HG03521 (cell line): ENCODE measurements at regions not wholly inside any gene's neighbourhood (a gene's known extent, or its start where the extent isn't known, plus 50 kb on each side); places are given as distances from the start of the nearest gene placed in this dataset.

Source experiments
- ATAC-seq: cut with Tn5 transposase; IDR thresholded peaks from one replicate; pipeline ENCODE4 v1.9.1; 2021; ENCODE audit warnings: mild to moderate bottlenecking, moderate library complexity; ENCODE audit not compliant: unreplicated experiment

DNA sequence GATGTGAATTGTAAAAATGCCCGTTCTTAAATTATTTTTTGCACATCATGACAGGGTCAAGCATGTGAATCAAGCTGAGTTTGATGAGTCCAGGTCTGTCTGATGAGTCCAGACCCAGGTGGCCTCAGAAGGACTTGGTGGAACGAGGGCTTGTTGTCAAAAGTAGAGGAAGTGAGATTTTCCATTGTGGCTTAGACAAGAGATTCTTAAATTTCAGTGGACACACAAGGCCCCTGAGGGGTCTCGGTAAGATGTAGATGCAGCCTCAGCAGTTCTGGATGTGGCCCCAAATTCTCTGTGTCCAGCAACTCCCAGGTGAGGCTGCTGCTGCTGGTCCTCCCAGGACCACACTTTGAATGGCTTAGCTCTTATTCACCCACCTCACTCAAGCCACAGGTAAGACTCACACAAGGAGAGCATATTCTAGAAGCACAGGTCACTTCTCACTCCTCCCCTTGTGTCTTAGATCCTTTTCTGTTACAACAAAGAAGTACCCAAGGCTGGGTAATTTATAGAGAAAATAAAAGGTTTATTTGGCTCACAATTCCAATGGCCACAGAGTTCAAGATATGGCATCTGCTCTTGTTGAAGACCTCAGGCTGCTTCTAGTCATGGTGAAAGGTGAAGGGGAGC is 98.8 kb downstream of the GGTLC2 start:
- no peak for ATAC-seq

DNA sequence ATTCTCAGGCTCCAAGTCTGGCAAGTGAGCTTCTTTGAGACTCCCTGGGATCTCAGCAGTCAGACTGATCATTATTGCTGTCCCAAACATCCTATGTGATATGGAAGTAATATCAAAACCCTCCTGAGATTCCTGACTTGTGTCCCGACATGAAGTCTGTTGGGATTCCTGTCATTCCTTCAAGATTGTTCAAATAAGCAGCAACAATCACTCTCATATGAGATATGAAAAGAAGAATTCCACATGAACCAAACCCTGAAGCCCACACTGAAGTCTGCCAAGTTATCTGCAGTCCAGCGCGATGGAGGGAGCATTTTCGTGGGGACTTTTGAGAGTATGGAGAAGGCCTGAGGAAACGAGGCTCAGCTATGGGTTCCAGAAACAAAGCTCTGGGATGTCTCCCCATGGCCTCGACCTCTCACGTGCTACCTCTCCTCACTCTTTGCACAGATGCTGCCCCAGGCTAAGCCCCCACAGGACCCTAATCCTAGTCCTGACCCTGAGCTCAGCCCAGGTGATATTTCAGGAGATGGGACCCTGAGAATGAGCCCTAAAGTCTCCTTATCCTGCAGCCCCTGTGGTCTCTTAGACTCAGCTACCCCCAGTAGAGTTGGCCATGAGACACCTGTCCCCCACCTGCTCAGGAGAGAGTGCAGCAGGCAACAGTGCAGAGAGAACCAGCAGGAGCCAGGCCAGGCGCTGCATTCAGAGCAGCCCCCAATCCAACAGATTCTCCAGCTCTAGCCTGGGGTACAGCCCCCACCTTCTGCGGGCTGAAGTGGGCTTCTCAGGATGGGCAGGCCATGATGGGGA is 100.2 kb downstream of the GGTLC2 start:
- no peak for ATAC-seq

DNA sequence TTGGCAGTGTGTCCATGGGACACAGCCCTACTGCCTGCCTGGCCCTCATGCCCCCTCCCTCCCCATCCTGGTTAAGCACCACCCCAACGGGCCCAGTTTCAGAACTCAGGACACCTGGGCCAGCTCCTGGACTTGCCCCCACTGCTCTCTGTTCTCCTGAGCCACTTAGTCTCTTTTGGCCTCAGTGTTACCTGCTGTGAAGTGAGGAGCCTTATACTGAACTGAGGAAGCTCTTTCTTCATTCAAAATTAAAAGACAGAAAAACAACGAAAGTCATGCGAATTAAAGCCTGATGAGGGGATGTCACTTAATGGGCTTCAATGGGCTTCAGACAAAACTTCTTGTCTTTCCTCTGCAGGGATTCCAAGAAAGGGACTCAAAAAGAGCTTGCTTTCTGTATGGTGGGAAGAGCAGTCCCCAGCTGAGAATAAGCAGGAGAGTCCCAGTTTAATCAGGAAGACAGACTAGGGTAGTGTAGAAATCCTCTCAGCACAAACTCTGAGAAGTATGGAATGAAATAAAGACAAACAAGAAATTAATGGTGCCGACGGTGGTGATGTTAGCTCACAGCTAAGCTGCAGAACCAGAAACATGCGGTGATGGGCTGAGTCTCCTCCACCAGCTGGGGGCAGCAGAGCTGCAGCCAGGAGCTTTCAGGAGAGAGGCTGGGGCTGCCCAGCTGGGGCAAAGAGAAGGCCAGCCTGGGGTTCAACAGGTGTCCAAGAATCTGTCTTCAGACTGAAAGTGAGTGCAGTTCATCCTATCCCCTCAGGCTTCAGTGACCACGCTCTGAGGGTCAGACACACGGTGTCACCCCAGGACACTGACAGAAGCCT is 101.0 kb downstream of the GGTLC2 start:
- ATAC-seq: no peak

DNA sequence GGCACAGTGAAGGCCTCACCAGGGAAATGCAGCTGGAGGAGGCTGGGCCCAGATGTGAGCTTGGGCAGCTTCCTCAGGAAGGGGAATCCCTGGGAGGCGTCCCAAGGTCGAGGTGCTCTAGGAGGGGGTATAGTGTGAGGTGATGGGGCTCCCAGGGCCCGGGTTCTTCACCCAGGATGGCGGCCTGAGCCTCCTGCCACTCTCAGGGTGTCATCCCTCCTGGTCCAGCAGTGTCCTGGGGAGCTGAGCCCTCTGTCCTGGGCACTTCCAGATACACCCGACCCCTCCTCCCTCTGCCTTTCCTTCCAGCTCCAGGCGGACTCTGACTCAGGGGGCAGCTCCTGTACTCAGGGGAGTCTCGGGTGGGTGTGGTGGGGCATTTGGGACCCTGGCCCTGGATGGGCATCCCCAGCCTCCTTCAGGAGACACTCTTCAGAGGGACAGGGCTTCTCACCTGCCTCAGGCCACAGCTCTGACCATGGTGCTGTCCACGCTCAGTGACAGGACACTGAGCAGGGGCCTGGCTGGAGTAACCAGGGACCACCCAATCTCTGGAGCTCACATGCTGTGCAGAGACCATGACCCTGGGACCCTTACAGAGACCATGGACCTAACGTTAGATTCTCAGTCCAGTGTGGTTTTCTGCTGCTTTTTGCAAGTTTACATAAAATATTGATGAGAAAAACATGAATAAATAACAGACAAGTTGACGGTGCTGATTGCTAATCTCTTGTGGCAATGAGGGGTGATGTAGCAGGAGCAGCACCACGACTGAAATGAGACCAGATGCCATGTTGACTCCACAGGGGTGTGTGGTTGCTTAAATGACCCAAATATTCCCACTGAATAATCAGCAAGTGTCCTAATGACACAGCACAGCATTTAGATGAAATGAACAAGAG is 101.9 kb downstream of the GGTLC2 start:
- ATAC-seq: no peak

DNA sequence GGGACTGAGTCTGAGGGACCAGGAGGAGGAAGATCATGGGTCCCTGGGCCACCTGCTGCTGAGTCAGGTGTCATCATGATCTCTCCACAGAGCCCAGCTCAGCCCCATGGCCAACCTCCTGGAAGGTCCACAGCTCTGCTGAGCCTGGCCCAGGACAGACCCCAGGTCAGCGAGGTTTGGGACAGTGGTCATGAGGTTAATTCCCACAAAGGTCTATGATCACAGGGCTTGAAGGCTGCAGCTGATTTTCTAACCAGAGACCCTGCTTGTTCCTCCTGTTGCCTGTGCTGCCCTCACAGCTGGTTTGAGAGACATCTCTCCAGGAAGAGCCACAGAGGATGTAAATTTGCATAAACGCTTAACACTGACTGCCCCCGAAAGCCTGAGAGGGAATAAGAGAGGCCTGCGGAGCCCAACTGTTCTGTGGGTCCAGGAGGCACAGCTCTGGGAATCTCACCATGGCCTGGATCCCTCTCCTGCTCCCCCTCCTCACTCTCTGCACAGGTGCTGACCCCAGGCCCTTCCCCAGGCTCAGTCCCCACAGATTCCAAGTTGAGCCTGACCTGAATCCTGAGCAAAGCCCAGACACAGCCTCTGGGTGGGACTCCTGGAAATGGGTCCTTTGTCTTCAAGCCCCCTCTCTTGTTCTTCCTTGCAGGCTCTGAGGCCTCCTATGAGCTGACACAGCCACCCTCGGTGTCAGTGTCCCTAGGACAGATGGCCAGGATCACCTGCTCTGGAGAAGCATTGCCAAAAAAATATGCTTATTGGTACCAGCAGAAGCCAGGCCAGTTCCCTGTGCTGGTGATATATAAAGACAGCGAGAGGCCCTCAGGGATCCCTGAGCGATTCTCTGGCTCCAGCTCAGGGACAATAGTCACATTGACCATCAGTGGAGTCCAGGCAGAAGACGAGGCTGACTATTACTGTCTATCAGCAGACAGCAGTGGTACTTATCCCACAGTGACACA is 102.8 kb downstream of the GGTLC2 start:
- peak; percentile 47 for ATAC-seq

DNA sequence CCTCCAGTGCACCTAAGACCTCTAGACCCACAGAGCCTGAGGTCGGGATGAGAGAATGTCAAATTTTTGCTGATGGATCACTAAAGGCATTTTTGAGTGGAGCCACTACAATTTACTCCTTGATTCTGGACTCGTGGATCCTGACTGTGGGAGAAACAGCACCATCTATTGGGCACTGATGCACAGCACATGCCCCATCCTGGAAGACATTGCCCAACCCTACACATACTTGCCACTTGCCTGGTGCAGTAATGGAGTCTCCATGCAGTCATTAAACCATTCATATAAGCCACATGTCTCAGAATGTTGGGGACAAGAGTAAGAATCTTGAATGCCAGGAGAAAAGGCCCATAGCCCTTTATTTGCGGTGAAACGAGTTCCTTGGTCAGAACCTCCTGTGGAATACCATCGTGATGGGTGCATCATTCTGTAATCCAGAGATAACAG is 103.9 kb downstream of the GGTLC2 start:
- ATAC-seq: no peak

DNA sequence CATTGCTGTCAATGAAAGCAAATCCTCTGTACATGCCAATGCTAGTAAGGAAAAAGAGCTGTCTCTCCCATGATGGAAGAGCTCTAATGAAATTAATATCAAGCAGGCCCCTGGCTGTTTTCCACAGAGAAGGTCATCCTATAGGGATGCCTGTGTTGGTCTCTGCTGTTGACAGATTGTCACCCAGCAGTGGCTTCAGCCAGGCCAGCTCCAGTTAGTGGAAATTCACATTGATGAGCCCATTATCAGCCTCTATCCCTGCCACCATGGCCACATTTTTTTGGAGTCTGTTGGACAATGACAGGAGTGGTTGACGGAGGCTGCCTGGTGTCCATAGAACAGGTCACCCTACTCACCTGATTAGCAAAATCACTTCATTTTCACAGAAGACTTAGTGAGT is 104.3 kb downstream of the GGTLC2 start:
- ATAC-seq: no peak

DNA sequence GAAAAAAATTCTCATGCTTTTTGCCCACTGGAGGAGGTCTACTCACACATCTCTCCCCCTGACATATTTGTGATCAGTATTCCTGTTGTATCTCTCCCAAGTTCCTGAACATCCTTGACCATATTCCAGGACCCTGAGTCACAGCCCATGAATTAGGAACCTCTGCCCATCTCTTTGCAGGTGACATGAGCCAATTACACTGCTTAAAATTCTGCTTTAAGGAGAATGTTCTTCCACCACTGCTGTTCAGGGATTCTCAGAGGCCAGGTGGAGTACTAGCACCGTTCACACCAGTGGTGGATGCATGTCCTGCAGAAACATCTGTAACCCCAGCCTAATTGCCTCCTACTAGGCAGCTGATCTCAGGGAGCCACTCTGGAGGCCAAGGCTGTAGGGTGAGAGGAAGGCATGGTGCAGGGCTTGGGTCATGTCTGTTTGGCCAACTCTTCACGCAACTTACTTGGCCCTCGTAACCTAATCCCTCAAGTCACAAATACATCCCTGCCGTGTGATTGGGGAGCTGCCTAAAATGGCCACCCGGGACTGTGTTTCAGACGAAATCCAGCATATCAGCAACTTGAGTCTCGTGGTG is 104.8 kb downstream of the GGTLC2 start:
- ATAC-seq: no peak

DNA sequence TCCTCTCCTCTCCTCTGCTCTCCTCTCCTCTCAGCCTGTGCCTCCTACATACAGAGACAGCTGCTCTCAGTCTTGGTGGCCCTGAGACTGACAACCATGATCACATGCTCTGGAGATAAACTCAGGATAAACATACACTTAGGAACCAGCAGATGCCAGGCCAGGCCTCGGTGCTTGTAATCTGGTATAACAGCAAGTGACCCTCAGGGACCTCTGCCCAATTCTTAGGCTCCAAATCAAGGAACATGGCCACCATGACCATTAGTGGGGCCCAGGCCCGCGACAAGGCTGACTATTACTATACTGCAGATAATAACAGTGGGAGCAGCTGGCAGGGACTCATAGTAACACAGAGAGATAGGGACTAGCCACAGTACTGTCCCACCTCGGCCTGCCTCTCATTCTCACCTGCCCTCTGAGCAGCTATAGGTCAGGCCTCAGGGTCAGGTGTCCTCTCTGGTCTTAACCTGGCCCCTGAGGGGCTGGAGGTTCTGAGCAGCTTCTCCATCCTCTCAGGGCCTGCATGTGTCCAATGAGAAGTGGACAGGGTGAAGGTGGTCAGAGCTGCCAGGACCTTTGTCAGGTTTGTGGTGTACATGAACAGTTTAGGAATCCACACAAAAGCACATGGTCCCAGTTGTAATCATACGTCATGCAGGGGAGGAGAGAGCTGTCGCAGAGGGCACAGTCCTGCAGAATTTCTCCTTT is 106.1 kb downstream of the GGTLC2 start:
- no peak for ATAC-seq

DNA sequence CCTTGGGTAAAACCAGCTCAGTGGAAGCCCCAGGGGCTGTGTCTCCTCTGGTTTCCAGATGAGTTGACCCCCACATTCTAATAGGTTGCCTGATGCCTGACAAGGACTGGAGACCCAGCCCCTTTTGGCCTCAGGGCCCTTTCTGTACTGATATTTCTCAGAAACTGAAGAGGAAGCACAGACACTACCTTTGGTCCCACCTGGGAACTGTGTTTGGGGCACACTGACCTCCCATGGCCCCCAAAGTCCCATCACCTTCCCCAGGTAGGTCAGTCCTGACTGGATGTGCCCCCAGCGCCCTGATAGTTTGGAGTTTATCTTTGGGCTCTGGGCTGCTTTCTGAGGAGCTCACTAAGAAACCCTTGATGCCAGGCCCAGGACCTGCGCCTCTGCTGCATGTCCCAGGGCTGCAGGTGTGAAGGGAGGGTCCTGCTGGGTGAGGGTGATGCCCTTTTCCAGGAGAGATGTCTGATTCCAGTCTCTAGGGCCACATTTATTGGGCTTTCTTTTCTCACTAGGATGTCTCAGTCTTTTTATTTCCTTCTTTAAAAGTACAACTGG is 106.7 kb downstream of the GGTLC2 start:
- ATAC-seq: no peak

DNA sequence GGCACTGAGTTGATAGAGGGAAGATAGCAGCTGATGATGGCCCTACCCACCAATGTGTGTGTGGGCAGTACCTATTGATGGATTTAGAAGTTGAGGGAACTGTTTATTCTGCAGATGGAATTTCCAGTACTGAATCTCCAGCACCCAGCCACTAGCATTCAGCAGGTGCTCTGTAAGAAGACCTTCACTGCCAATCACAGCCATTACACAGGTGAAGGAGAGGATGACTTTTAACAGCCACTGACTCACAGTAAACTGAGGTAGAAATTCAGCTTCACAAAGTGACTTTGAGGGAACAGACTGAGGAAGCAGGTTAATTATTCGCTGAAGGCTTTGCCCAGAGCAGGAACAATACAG is 107.8 kb downstream of the GGTLC2 start:
- ATAC-seq: no peak

DNA sequence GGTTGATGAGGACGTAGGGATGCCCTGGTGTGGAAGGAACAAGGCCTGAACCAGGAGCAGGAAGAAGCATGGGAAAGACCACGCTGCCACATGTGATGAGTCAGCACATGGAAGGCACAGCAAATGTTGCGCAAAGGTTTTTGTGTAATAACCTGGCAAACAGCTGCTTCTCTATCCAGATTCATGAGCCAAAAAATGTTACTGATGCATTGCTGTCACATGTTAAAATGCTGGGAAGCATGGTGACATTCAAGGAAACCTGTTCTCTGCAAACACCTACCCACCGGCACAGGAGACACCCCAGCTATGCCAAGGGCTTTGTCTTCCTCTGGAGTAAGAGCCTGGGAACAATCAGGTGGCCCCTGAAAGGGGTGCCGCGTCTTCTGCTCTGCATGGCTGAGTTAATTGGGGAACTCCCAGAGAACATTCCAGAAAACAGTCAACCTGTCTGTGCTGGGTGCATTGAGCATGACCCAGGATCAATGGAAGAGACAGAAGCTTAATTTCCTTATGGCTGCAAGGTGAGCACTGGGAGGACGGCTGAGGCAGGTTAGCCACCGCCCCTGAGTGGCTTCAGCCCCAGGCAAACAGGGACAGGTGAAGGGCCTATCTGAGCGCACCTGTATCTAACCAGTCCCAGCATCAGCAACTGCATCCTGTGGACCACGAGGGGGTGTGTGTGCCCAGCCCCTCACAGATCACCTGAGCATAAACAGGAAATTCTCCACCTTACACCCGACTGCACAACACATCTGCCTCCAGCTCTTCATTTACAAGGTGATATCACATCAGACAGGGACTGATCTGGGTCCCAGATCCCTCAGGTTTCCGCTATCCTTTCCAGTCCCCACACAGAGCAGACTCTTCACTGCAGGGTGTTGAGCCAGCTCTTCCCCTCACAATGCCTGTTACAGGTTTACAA is 108.4 kb downstream of the GGTLC2 start:
- no peak for ATAC-seq

DNA sequence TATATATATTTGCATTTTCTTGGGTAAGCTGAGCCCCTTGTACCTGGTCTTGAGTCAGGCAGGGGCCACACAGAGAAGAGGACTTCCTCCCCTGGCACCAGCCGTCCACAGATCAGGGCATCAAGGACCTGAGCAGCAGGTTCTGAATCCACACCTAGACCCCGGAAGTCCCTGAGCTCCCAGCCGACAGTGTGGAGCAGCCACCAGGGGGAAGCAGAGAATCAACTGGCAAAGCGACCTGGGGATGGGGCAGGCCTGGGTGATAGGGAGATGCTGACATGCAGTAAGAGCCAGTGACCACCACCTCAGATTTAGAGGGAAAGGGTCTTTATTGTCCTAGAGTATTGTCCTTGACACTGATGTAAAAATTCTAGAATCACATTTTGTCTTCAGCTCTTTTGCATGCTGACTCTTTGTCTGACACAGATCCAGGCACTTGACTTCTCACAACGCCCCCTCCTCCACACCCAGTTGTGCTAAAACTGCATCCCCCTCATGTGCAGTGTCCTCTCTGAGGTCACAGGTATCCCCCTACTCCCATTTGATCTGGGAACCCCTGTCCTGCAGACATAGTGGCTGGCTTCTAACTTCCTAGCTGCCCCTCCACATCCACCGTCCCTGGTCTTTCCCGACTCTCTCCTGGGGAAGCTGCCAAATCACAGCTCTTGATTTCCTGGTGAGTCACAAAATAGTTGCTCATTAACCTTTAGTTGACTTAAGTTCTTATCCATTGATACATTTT is 109.3 kb downstream of the GGTLC2 start:
- no peak for ATAC-seq

DNA sequence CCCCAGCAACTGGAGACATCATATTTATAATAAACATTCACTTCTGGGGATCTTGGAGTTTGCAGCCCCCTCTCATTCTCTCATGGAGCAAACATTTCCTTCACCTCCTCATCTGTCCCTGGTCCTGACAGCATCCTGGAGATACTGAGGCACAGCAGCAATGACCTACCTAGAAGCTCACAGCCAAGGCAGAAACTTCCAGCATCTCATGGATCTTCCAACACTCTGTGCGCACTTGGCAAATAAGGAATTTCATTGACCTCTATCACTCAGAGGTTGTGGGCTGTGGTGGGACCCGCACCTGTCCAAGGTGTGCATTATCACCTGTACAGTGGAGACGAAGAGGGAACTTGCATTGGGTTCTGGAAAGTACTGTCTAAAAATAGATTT is 109.8 kb downstream of the GGTLC2 start:
- no peak for ATAC-seq

DNA sequence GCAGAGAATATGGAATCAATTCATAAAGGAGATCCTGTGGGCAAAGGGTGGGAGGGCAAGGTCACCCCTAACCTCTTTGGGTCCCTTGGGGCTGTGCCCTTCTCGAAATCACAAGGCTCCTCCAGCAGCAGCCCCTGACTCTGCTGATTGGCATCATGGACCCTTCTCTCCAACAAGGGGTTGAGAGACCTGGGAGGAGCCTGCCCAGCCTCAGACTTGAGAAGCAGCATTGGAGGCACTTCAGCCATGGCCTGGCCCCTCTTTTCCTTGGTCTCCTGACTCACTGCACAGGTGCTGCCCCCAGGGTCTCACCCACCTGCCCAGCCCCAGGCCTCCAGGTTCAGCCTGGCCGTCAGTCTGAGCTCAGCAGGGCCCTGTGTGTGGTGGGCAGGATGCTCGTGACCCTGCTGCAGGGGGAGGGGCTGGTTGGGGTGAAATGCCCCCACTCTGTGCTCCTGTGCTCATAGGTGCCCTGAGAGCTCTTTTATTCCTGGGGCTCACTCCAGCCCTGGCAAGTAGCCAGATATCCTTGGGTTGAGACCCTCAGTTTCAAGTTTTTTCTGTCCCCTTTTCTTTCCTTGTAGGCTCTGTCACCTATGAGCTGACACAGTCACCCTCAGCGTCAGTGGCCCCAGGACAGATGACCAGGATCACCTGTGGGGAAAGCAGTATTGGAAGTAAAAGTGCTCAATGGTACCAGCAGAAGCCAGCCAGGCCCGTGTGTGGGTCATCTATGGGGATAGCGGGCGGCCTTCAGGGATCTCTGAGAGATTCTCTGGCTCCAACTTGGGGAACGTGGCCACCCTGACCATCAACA is 110.8 kb downstream of the GGTLC2 start:
- no peak for ATAC-seq

DNA sequence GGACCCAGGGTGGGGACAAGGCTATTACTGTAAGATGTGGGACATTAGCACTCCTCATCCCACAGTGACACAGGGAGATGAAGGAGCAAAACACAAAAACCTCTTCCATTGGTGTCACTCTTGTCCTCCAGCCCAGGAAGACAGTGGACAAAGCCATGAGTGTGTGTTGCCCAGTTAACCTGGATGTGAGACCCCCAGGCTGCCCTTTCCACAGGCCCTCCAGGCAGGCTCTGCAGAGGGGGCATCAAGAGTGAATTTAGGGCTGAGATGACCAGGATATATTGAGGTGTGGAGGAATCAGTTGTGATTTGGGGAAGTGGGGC is 111.3 kb downstream of the GGTLC2 start:
- ATAC-seq: no peak
